ENCODE measurements at regions not wholly inside any gene's neighbourhood (a gene's known extent, or its start where the extent isn't known, plus 50 kb on each side); places are given as distances from the start of the nearest gene placed in this dataset.

GRCh38 chr1:87781554-87781953 lies 452.9 kb downstream of the LMO4 start:
- TF ChIP-seq, protein P1, sequence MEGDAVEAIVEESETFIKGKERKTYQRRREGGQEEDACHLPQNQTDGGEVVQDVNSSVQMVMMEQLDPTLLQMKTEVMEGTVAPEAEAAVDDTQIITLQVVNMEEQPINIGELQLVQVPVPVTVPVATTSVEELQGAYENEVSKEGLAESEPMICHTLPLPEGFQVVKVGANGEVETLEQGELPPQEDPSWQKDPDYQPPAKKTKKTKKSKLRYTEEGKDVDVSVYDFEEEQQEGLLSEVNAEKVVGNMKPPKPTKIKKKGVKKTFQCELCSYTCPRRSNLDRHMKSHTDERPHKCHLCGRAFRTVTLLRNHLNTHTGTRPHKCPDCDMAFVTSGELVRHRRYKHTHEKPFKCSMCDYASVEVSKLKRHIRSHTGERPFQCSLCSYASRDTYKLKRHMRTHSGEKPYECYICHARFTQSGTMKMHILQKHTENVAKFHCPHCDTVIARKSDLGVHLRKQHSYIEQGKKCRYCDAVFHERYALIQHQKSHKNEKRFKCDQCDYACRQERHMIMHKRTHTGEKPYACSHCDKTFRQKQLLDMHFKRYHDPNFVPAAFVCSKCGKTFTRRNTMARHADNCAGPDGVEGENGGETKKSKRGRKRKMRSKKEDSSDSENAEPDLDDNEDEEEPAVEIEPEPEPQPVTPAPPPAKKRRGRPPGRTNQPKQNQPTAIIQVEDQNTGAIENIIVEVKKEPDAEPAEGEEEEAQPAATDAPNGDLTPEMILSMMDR (IDR thresholded peaks at IDR 0.05; ENCODE audit: insufficient read depth, low read length) = no peak
- TF ChIP-seq REST (IDR thresholded peaks at IDR 0.05; ENCODE audit: insufficient replicate concordance, low read depth) (no peak), GABPA (IDR thresholded peaks at IDR 0.05; ENCODE audit: low read depth) (no peak), POLR2AphosphoS5 (IDR thresholded peaks at IDR 0.05; ENCODE audit: low read depth) (no peak), SPI1 (IDR thresholded peaks at IDR 0.05; ENCODE audit: borderline replicate concordance, low read depth) (no peak)

Measured in HL-60 (cell line).